Keratinocyte (primary cell): ENCODE measurements at regions not wholly inside any gene's neighbourhood (a gene's known extent, or its start where the extent isn't known, plus 50 kb on each side); places are given as distances from the start of the nearest gene placed in this dataset.

Source experiments
- DNase-seq: peaks from one replicate; pipeline ENCODE4 v3.0.0-alpha.2; 2011; ENCODE audit warnings: low read depth, missing footprints, low spot score
- FAIRE-seq: peaks from 2 replicates; lab custom pipeline; 2011; peaks lifted over from hg19 to GRCh38; lab: Jason Lieb, UNC
- H2AFZ ChIP-seq: 2 replicates; pipeline ENCODE4 v1.6.0; 2012; ENCODE audit warnings: low read length, control low read depth, inconsistent platforms; ENCODE audit not compliant: control insufficient read depth
- H3K27ac ChIP-seq: 2 replicates; pipeline ENCODE4 v1.5.1; 2011; ENCODE audit warnings: low read length; ENCODE audit not compliant: control insufficient read depth, insufficient read depth
- H3K27me3 ChIP-seq: 3 replicates; pipeline ENCODE4 v1.6.0; 2011; ENCODE audit warnings: low read length; ENCODE audit not compliant: control insufficient read depth, insufficient read depth; ENCODE audit errors: extremely low read depth
- H3K36me3 ChIP-seq, 2 experiments: 2 replicates in 1 of 2; 3 replicates in 1 of 2; pipeline ENCODE4 v1.5.1; 2011; ENCODE audit warnings: low read length in 2 of 2, mild to moderate bottlenecking in 1 of 2; ENCODE audit not compliant: control insufficient read depth in 2 of 2, insufficient read depth in 2 of 2; ENCODE audit errors: extremely low read depth in 1 of 2
- H3K4me1 ChIP-seq: 3 replicates; pipeline ENCODE4 v1.5.1; 2011; ENCODE audit warnings: low read length; ENCODE audit not compliant: control insufficient read depth, insufficient read depth; ENCODE audit errors: extremely low read depth
- H3K4me2 ChIP-seq: 3 replicates; pipeline ENCODE4 v1.6.0; 2011; ENCODE audit warnings: low read depth, low read length; ENCODE audit not compliant: control insufficient read depth, insufficient read depth; ENCODE audit errors: extremely low read depth
- H3K4me3 ChIP-seq, 3 experiments: fragments of 200-600 bp in 1 of 3; sonication (generic) in 1 of 3; 2 replicates in 2 of 3; 3 replicates in 1 of 3; pipeline ENCODE4 v1.5.1; 2011 to 2016; ENCODE audit warnings: low read length in 3 of 3, mild to moderate bottlenecking in 3 of 3, control low read depth in 2 of 3, inconsistent platforms in 1 of 3, low read depth in 1 of 3, mixed read lengths in 1 of 3, mixed run types in 1 of 3, moderate library complexity in 1 of 3; ENCODE audit not compliant: control insufficient read depth in 2 of 3, insufficient read depth in 2 of 3; ENCODE audit errors: extremely low read depth in 1 of 3
- H3K79me2 ChIP-seq: 2 replicates; pipeline ENCODE4 v1.6.0; 2012; ENCODE audit warnings: low read length; ENCODE audit not compliant: control insufficient read depth, insufficient read depth
- H3K9ac ChIP-seq: 3 replicates; pipeline ENCODE4 v1.6.0; 2011; ENCODE audit warnings: low read length; ENCODE audit not compliant: control insufficient read depth, insufficient read depth; ENCODE audit errors: extremely low read depth
- H3K9me1 ChIP-seq: 3 replicates; pipeline ENCODE4 v1.6.0; 2011; ENCODE audit warnings: low read length; ENCODE audit not compliant: control insufficient read depth, insufficient read depth; ENCODE audit errors: extremely low read depth
- H3K9me3 ChIP-seq: 2 replicates; pipeline ENCODE4 v1.5.1; 2012; ENCODE audit warnings: low read depth, low read length; ENCODE audit not compliant: control insufficient read depth
- H4K20me1 ChIP-seq: 3 replicates; pipeline ENCODE4 v1.6.0; 2011; ENCODE audit warnings: low read length; ENCODE audit not compliant: control insufficient read depth, insufficient read depth; ENCODE audit errors: extremely low read depth
- CTCF ChIP-seq, 3 experiments: IDR thresholded peaks in 1 of 3; conservative IDR thresholded peaks in 1 of 3; optimal IDR thresholded peaks in 1 of 3; 2 replicates in 2 of 3; 3 replicates in 1 of 3; pipeline versions ENCODE3 to v1.5.1; 2011; ENCODE audit warnings: low read length in 3 of 3, mild to moderate bottlenecking in 3 of 3, moderate library complexity in 2 of 3, control low read depth in 1 of 3, inconsistent platforms in 1 of 3; ENCODE audit not compliant: insufficient read depth in 2 of 3; ENCODE audit errors: extremely low read depth in 1 of 3
- EZH2 ChIP-seq: IDR thresholded peaks from one replicate; pipeline ENCODE4 v1.6.1; 2012; ENCODE audit warnings: inconsistent platforms, mild to moderate bottlenecking, low read length, moderate library complexity
- dilution Hi-C: fragments of 300-500 bp; cut with MboI; formaldehyde crosslinking; loops from one replicate; pipeline ENCODE4 v1.7.0; 2020; ENCODE audit warnings: low sequenced_read_pairs; ENCODE audit not compliant: extremely low pct_ligation_motif_present

- no peaks in the 10 kb centered on the region for H3K36me3 ChIP-seq
- no peak overlapping the region for H3K4me2 ChIP-seq
- no peak overlapping the region for H3K4me3 ChIP-seq
- H2AFZ ChIP-seq: no peak overlapping the region
- no peaks in the 10 kb centered on the region for H3K9me1 ChIP-seq
- no peaks in the 10 kb centered on the region for H3K79me2 ChIP-seq
- H3K4me1 ChIP-seq: no peaks in the 10 kb centered on the region
- peaks cover 3% of the 10 kb centered on the region for H3K9me3 ChIP-seq
- no peaks in the 10 kb centered on the region for H4K20me1 ChIP-seq
- H3K27ac ChIP-seq: no peak overlapping the region
- no peak overlapping the region for H3K9ac ChIP-seq
- no peak for FAIRE-seq
- TF ChIP-seq EZH2 (no peak), CTCF (optimal IDR thresholded peaks at IDR 0.05 in 1 of 3, IDR thresholded peaks at IDR 0.05 in 1 of 3, conservative IDR thresholded peaks at IDR 0.05 in 1 of 3; ENCODE audit: extremely low read depth in 1 of 3, insufficient read depth in 2 of 3, low read length in 3 of 3) (no peak)
- H3K27me3 ChIP-seq: no peaks in the 10 kb centered on the region
- no peak for DNase-seq
- dilution Hi-C loops: no loop called here
Measured at GRCh38 chr11:11189506-11189905, 163.5 kb downstream of the CSNK2A3 start.

- Histone ChIP-seq H3K36me3 (no peaks in the 10 kb centered on the region), H3K9me1 (no peaks in the 10 kb centered on the region), H3K4me2 (no peak overlapping the region), H2AFZ (no peak overlapping the region), H3K27ac (no peak overlapping the region), H3K79me2 (no peaks in the 10 kb centered on the region), H3K9me3 (peaks cover 2% of the 10 kb centered on the region), H3K9ac (no peak overlapping the region), H4K20me1 (no peaks in the 10 kb centered on the region), H3K27me3 (peaks cover 2% of the 10 kb centered on the region), H3K4me1 (no peaks in the 10 kb centered on the region), H3K4me3 (no peak overlapping the region)
- TF ChIP-seq EZH2 (no peak), CTCF (optimal IDR thresholded peaks at IDR 0.05 in 1 of 3, IDR thresholded peaks at IDR 0.05 in 1 of 3, conservative IDR thresholded peaks at IDR 0.05 in 1 of 3; ENCODE audit: extremely low read depth in 1 of 3, insufficient read depth in 2 of 3, low read length in 3 of 3) (no peak)
- DNase-seq (no peak), FAIRE-seq (no peak)
- dilution Hi-C loops: no loop called here
Measured at GRCh38 chr11:11186249-11186648, 166.8 kb downstream of the CSNK2A3 start.
